PFSK-1 (cell line): ENCODE measurements at regions not wholly inside any gene's neighbourhood (a gene's known extent, or its start where the extent isn't known, plus 50 kb on each side); places are given as distances from the start of the nearest gene placed in this dataset.

Experiments
- POLR2AphosphoS5 ChIP-seq: IDR thresholded peaks from 2 replicates; pipeline ENCODE4 v1.6.1; 2012; ENCODE audit warnings: low read depth, mild to moderate bottlenecking, control low read depth, low read length, moderate library complexity
- SIN3A ChIP-seq: IDR thresholded peaks from 2 replicates; pipeline ENCODE4 v1.6.1; 2012; ENCODE audit warnings: mild to moderate bottlenecking, low read length, moderate library complexity, borderline replicate concordance; ENCODE audit not compliant: insufficient read depth
- TF ChIP-seq, protein P1 (sequence below), 2 experiments: IDR thresholded peaks; 2 replicates each; pipeline versions ENCODE4 v1.6.1 to v1.8.0; 2011 to 2012; ENCODE audit warnings: low read depth in 2 of 2, low read length in 2 of 2, control low read depth in 1 of 2, inconsistent platforms in 1 of 2, mild to moderate bottlenecking in 1 of 2, moderate library complexity in 1 of 2; ENCODE audit not compliant: insufficient read depth in 1 of 2

DNA sequence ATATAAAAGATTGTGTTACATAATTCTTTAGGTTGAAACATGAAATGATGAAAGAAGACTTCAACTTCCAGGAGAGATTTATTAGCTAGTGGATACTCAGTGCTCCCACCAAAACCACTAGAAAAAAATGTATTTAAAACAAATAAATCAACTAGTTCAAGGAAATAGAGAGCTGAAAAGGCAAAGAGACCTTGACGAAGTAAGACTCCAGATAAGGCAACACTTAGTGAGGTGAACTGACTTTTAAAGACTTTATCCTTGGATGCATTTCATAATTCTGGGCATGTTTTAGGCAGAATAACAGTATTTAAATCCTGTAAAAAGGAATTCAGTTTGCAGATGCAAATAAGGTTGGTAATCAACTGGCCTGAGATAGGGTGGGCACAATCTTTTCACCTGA lies 1150.7 kb downstream of the FSCB start:
- no peak for TF ChIP-seq POLR2AphosphoS5
- TF ChIP-seq SIN3A = no peak
- TF ChIP-seq, protein P1, sequence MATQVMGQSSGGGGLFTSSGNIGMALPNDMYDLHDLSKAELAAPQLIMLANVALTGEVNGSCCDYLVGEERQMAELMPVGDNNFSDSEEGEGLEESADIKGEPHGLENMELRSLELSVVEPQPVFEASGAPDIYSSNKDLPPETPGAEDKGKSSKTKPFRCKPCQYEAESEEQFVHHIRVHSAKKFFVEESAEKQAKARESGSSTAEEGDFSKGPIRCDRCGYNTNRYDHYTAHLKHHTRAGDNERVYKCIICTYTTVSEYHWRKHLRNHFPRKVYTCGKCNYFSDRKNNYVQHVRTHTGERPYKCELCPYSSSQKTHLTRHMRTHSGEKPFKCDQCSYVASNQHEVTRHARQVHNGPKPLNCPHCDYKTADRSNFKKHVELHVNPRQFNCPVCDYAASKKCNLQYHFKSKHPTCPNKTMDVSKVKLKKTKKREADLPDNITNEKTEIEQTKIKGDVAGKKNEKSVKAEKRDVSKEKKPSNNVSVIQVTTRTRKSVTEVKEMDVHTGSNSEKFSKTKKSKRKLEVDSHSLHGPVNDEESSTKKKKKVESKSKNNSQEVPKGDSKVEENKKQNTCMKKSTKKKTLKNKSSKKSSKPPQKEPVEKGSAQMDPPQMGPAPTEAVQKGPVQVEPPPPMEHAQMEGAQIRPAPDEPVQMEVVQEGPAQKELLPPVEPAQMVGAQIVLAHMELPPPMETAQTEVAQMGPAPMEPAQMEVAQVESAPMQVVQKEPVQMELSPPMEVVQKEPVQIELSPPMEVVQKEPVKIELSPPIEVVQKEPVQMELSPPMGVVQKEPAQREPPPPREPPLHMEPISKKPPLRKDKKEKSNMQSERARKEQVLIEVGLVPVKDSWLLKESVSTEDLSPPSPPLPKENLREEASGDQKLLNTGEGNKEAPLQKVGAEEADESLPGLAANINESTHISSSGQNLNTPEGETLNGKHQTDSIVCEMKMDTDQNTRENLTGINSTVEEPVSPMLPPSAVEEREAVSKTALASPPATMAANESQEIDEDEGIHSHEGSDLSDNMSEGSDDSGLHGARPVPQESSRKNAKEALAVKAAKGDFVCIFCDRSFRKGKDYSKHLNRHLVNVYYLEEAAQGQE (IDR thresholded peaks at IDR 0.05; ENCODE audit: insufficient read depth in 1 of 2, low read depth in 2 of 2, low read length in 2 of 2) = no peak
